PFSK-1 (cell line): ENCODE measurements at regions not wholly inside any gene's neighbourhood (a gene's known extent, or its start where the extent isn't known, plus 50 kb on each side); places are given as distances from the start of the nearest gene placed in this dataset.

Experiments
- FOXP2 ChIP-seq: optimal IDR thresholded peaks from 2 replicates; pipeline ENCODE3; 2011; ENCODE audit warnings: borderline replicate concordance, control low read depth, inconsistent platforms; ENCODE audit not compliant: insufficient read depth; ENCODE audit errors: extremely low read length, extremely low read depth
- POLR2AphosphoS5 ChIP-seq: IDR thresholded peaks from 2 replicates; pipeline ENCODE4 v1.6.1; 2012; ENCODE audit warnings: low read depth, mild to moderate bottlenecking, control low read depth, low read length, moderate library complexity
- SIN3A ChIP-seq: IDR thresholded peaks from 2 replicates; pipeline ENCODE4 v1.6.1; 2012; ENCODE audit warnings: mild to moderate bottlenecking, low read length, moderate library complexity, borderline replicate concordance; ENCODE audit not compliant: insufficient read depth
- TAF1 ChIP-seq: IDR thresholded peaks from 2 replicates; pipeline ENCODE4 v1.6.1; 2012; ENCODE audit warnings: low read length, control low read depth, borderline replicate concordance; ENCODE audit not compliant: insufficient read depth
- TF ChIP-seq, protein P1 (sequence below), 2 experiments: IDR thresholded peaks; 2 replicates each; pipeline versions ENCODE4 v1.6.1 to v1.8.0; 2011 to 2012; ENCODE audit warnings: low read depth in 2 of 2, low read length in 2 of 2, control low read depth in 1 of 2, inconsistent platforms in 1 of 2, mild to moderate bottlenecking in 1 of 2, moderate library complexity in 1 of 2; ENCODE audit not compliant: insufficient read depth in 1 of 2

- TF ChIP-seq POLR2AphosphoS5 (no peak), TAF1 (no peak), SIN3A (no peak), FOXP2 (no peak)
- TF ChIP-seq, protein P1, sequence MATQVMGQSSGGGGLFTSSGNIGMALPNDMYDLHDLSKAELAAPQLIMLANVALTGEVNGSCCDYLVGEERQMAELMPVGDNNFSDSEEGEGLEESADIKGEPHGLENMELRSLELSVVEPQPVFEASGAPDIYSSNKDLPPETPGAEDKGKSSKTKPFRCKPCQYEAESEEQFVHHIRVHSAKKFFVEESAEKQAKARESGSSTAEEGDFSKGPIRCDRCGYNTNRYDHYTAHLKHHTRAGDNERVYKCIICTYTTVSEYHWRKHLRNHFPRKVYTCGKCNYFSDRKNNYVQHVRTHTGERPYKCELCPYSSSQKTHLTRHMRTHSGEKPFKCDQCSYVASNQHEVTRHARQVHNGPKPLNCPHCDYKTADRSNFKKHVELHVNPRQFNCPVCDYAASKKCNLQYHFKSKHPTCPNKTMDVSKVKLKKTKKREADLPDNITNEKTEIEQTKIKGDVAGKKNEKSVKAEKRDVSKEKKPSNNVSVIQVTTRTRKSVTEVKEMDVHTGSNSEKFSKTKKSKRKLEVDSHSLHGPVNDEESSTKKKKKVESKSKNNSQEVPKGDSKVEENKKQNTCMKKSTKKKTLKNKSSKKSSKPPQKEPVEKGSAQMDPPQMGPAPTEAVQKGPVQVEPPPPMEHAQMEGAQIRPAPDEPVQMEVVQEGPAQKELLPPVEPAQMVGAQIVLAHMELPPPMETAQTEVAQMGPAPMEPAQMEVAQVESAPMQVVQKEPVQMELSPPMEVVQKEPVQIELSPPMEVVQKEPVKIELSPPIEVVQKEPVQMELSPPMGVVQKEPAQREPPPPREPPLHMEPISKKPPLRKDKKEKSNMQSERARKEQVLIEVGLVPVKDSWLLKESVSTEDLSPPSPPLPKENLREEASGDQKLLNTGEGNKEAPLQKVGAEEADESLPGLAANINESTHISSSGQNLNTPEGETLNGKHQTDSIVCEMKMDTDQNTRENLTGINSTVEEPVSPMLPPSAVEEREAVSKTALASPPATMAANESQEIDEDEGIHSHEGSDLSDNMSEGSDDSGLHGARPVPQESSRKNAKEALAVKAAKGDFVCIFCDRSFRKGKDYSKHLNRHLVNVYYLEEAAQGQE (IDR thresholded peaks at IDR 0.05; ENCODE audit: insufficient read depth in 1 of 2, low read depth in 2 of 2, low read length in 2 of 2): no peak
Measured at GRCh38 chr1:228929476-228930027, 194.3 kb downstream of the RHOU start.
